A673 (cell line): ENCODE measurements at regions not wholly inside any gene's neighbourhood (a gene's known extent, or its start where the extent isn't known, plus 50 kb on each side); places are given as distances from the start of the nearest gene placed in this dataset.

Experiments
- BruUV-seq: library from RNA; stranded (reverse); fragments of 400-500 nt; replicated peaks from 2 replicates; lab custom pipeline; 2021; lab: Mats Ljungman, UMichigan
- CTCF ChIA-PET: fragments of 300-600 bp; sonication (Branson Sonifier 250); formaldehyde crosslinking; loops from one replicate; lab custom pipeline; 2022; ENCODE audit warnings: antibody characterized with exemption; lab: Charles Lee
- POLR2A ChIA-PET: fragments of 300-600 bp; sonication (Branson Sonifier 250); formaldehyde crosslinking; loops from one replicate; lab custom pipeline; 2022; ENCODE audit warnings: antibody characterized with exemption; ENCODE audit not compliant: low non-redundant PET; lab: Charles Lee
- DNase-seq: peaks from one replicate; pipeline ENCODE4 v3.0.0-alpha.2; 2015; ENCODE audit warnings: low spot score
- H3K27ac ChIP-seq: fragments of 200-600 bp; sonication (generic); 2 replicates; pipeline ENCODE4 v1.5.1; 2016; ENCODE audit warnings: mixed run types, low read depth, mild to moderate bottlenecking, mixed read lengths, antibody characterized with exemption, low read length; ENCODE audit not compliant: poor library complexity, severe bottlenecking
- H3K27me3 ChIP-seq: fragments of 200-600 bp; sonication (generic); replicated peaks from 2 replicates; pipeline ENCODE4 v1.6.1; 2017; ENCODE audit warnings: mixed run types, low read depth, mild to moderate bottlenecking, mixed read lengths, antibody characterized with exemption, low read length; ENCODE audit not compliant: insufficient read depth, poor library complexity
- H3K36me3 ChIP-seq: fragments of 200-600 bp; sonication (generic); 2 replicates; pipeline ENCODE4 v1.6.1; 2016; ENCODE audit warnings: mixed run types, mild to moderate bottlenecking, mixed read lengths, antibody characterized with exemption, low read length; ENCODE audit not compliant: insufficient read depth, poor library complexity, severe bottlenecking
- H3K4me1 ChIP-seq: fragments of 200-600 bp; sonication (generic); 2 replicates; pipeline ENCODE4 v1.6.1; 2017; ENCODE audit warnings: mixed run types, mild to moderate bottlenecking, mixed read lengths, antibody characterized with exemption, low read length; ENCODE audit not compliant: insufficient read depth, poor library complexity, severe bottlenecking
- H3K4me3 ChIP-seq: fragments of 200-600 bp; sonication (generic); 2 replicates; pipeline ENCODE4 v1.5.1; 2016; ENCODE audit warnings: low read depth, mixed run types, mild to moderate bottlenecking, mixed read lengths, low read length; ENCODE audit not compliant: poor library complexity, severe bottlenecking
- H3K9me3 ChIP-seq: fragments of 200-600 bp; sonication (generic); 2 replicates; pipeline ENCODE4 v1.6.1; 2016; ENCODE audit warnings: mixed run types, low read depth, mild to moderate bottlenecking, mixed read lengths, antibody characterized with exemption, low read length; ENCODE audit not compliant: poor library complexity, severe bottlenecking
- CTCF ChIP-seq: fragments of 300-800, 200-600 bp; sonication (generic); conservative IDR thresholded peaks from 2 replicates; pipeline ENCODE4 v1.5.1; 2017; ENCODE audit warnings: low read depth, mild to moderate bottlenecking, antibody characterized with exemption, low read length, moderate library complexity, mixed read lengths
- EZH2 ChIP-seq: fragments of 200-600 bp; sonication (generic); IDR thresholded peaks from 2 replicates; pipeline ENCODE4 v1.6.1; 2017; ENCODE audit warnings: borderline replicate concordance, low read depth, mild to moderate bottlenecking, mixed read lengths, antibody characterized with exemption, low read length; ENCODE audit not compliant: poor library complexity, severe bottlenecking
- intact Hi-C: fragments of 100-400 bp; cut with micrococcal nuclease; formaldehyde crosslinking; loops from one replicate; pipeline ENCODE4 v1.10.0; 2022; ENCODE audit not compliant: unreplicated experiment

- Histone ChIP-seq H3K36me3 (no peaks in the 10 kb centered on the region), H3K4me3 (no peak overlapping the region), H3K27me3 (no peaks in the 10 kb centered on the region), H3K4me1 (peaks cover 40% of the 10 kb centered on the region), H3K9me3 (no peaks in the 10 kb centered on the region), H3K27ac (no peak overlapping the region)
- no peak for DNase-seq
- ChIA-PET CTCF (interaction anchor here (0.7 kb wide), 1 partner anchor 389 kb away, joined by 3 read pairs; no protein-coding TSS in a partner anchor), POLR2A (interaction anchor here (0.6 kb wide), 2 partner anchors 554 to 718 kb away, joined by 3 to 5 read pairs; no protein-coding TSS in a partner anchor)
- TF ChIP-seq CTCF (no peak), EZH2 (no peak)
- intact Hi-C loops, result no loop called here
- no TSS peak for BruUV-seq
These were observed 347.5 kb downstream of the ZSWIM6 start for GRCh38 chr5:61679562-61679961.

DNA sequence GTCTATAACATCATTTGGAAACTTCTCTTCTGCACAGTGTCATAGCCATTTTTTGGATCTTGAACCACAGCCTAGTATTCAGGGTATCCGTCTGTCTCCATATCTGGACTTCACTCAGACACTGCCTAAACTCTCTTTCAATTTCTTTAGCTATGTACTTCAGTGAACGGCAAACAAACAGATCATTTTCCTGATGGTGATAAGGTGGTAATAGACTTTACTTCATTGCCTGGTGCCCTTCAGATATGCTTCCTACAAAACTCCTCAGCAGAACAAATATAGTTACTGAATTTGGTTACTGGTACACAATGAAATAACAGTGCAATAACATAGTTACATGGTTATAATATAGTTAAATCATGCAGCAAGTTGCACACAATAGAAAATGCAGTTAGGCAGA, 348.2 kb downstream of the ZSWIM6 start:
- POLR2A ChIA-PET, result interaction anchor here (0.6 kb wide), 1 partner anchor 33 kb away, joined by 3 read pairs; no protein-coding TSS in a partner anchor
- intact Hi-C loops, result loop anchor here (5.0 kb wide), 3 partner anchors 137 to 623 kb away; partner anchors contain the start of gene ZSWIM6
- no peak for DNase-seq
- Histone ChIP-seq H3K27ac (peak overlapping the region; percentile 4), H3K9me3 (no peaks in the 10 kb centered on the region), H3K36me3 (no peaks in the 10 kb centered on the region), H3K4me1 (peaks cover 37% of the 10 kb centered on the region), H3K27me3 (no peaks in the 10 kb centered on the region), H3K4me3 (no peak overlapping the region)
- no TSS peak for BruUV-seq
- TF ChIP-seq EZH2 (no peak), CTCF (no peak)
- CTCF ChIA-PET, result interaction anchor here (0.5 to 0.7 kb wide), 2 partner anchors 185 to 388 kb away, joined by 3 to 4 read pairs; no protein-coding TSS in a partner anchor

DNA sequence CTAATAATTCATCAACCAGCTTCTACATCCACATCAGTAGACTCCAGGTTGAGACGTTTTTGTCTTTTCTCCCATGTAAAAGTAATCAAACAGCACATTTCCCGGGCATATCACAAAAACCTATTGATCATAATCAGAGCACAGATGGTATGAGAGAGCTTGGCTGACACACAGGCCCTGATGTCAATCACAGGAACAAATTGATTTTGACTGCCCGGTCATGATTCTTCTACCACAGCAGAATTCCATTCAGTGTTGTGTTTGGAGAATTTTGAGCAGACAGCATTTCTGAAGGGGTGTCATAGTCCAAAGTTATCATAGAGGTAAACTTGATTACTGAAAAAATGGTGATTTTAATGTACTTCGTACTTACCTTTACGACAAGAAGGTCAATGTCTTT, 351.1 kb downstream of the ZSWIM6 start:
- Histone ChIP-seq H3K27ac (peak overlapping the region; percentile 96), H3K27me3 (no peaks in the 10 kb centered on the region), H3K4me3 (no peak overlapping the region), H3K9me3 (no peaks in the 10 kb centered on the region), H3K4me1 (peaks cover 43% of the 10 kb centered on the region), H3K36me3 (no peaks in the 10 kb centered on the region)
- peak; percentile 62 for DNase-seq
- TF ChIP-seq CTCF, result no peak
- POLR2A ChIA-PET, result interaction anchor here (0.6 to 1.2 kb wide), 5 partner anchors 135 to 732 kb away, joined by 3 to 8 read pairs (median 3); no protein-coding TSS in a partner anchor
- BruUV-seq, result no TSS peak
- intact Hi-C loops, result loop anchor here (5.0 kb wide), 3 partner anchors 134 to 626 kb away; partner anchors contain the start of gene ZSWIM6
- CTCF ChIA-PET, result interaction anchor here (0.7 to 1.2 kb wide), 2 partner anchors 16 to 251 kb away, joined by 3 to 6 read pairs; no protein-coding TSS in a partner anchor
